ENCODE measurements at regions not wholly inside any gene's neighbourhood (a gene's known extent, or its start where the extent isn't known, plus 50 kb on each side); places are given as distances from the start of the nearest gene placed in this dataset.

DNA sequence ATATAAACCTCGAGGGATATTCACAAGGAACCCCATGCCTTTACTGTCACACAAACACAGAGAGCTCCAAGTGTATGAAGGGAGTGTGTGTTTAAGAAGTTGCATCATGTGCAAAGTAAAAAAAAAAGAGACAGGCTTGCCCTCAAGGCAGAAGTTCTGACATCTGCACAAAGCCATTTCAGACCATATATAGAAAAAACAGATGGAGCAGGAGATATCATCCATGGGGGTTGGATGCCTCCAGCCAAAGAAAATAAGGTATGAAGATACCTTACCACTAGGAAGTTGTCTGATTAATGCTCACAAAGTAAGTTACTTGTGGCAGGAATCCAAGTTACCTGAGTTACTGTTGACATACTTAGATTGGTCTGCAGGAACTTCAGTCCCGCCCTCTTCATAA lies 476.2 kb downstream of the KDM5D start:
- Mint-ChIP-seq H3K4me1 (no peaks in the 10 kb centered on the region), H3K9me3 (no peaks in the 10 kb centered on the region), H3K4me3 (no peak overlapping the region), H3K27ac (no peak overlapping the region), H3K27me3 (no peaks in the 10 kb centered on the region), H3K36me3 (ENCODE audit: low read depth) (no peaks in the 10 kb centered on the region)
- CTCF ChIA-PET, result no interaction called here
- POLR2A ChIA-PET, result no interaction called here
- no peak for DNase-seq

DNA sequence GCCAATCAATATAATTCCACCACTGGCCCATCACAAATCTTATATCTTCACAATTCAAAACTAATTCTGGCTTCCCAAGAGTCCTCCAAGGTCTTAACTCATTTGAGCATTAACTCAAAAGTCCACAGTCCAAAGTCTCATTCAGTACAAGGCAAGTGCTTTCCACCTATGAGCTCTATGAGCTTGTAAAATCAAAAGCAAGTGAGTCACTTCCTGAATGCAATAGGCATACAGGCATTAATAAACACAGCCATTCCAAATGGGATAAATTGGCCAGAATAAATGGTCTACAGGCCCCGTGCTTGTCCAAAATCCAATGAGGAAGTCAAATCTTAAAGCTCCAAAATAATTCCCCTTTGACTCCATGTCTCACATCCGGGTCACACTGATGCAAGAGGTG lies 479.1 kb downstream of the KDM5D start:
- POLR2A ChIA-PET, result no interaction called here
- no peaks in the 10 kb centered on the region for H3K9me3 Mint-ChIP-seq
- H3K4me3 Mint-ChIP-seq, result no peak overlapping the region
- no peaks in the 10 kb centered on the region for H3K27me3 Mint-ChIP-seq
- H3K36me3 Mint-ChIP-seq (ENCODE audit: low read depth), result no peaks in the 10 kb centered on the region
- no peaks in the 10 kb centered on the region for H3K4me1 Mint-ChIP-seq
- CTCF ChIA-PET, result no interaction called here
- H3K27ac Mint-ChIP-seq, result no peak overlapping the region
- no peak for DNase-seq

DNA sequence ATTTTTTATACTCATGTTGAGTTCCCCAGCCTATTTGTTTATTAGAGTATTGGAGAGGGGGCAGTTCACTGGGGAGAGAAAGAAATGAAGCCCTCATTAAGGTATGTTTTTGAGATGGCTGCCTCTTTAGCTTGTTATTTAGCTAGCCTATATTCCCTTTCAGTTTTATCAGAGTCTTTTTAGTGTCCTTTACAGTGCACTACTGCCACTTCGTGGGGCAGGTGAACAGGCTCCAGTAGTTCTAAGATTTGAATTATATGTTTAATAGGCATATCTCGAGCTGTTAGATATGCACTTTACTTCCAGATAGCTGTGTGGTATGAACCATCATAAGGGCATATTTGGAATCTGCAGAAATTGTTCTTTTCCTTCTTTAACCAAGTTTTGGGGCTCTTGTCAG lies 482.2 kb downstream of the KDM5D start:
- CTCF ChIA-PET, result no interaction called here
- H3K27me3 Mint-ChIP-seq, result no peaks in the 10 kb centered on the region
- H3K4me3 Mint-ChIP-seq, result no peak overlapping the region
- no peaks in the 10 kb centered on the region for H3K36me3 Mint-ChIP-seq (ENCODE audit: low read depth)
- POLR2A ChIA-PET, result no interaction called here
- no peaks in the 10 kb centered on the region for H3K9me3 Mint-ChIP-seq
- H3K27ac Mint-ChIP-seq, result no peak overlapping the region
- no peak for DNase-seq
- no peaks in the 10 kb centered on the region for H3K4me1 Mint-ChIP-seq

DNA sequence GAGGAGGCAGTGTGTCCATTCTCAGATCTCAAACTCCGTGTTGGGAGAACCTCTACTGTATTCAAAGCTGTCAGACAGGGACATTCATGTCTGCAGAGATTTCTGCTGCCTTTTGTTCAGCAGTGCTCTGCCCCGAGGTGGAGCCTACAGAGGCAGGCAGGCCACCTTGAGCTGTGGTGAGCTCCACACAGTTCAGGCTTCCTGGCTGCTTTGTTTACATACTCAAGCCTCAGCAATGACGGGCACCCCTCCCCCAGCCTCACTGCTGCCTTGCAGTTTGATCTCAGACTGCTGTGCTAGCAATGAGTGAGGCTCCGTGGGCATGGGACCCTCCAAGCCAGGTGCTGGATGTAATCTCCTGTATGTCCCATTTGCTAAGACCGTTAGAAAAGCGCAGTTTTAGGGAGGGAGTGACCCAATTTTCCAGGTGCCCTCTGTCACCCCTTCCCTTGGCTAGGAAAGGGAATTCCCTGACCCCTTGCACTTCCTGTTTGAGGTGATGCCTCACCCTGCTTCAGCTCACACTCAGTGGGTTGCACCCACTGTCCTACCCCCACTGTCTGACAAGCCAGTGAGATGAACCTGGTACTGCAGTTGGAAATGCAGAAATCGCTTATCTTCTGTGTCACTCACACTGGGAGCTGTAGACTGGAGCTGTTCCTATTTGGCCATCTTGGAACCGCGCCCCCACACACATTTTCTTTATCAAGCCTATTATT lies 458.9 kb upstream of the HSFY2 start:
- peak overlapping the region; percentile 27 for H3K4me3 Mint-ChIP-seq
- peaks cover 3% of the 10 kb centered on the region for H3K36me3 Mint-ChIP-seq (ENCODE audit: low read depth)
- DNase-seq, result peak; percentile 54
- H3K27ac Mint-ChIP-seq, result peak overlapping the region; percentile 76
- POLR2A ChIA-PET, result no interaction called here
- peaks cover 4% of the 10 kb centered on the region for H3K9me3 Mint-ChIP-seq
- H3K27me3 Mint-ChIP-seq, result no peaks in the 10 kb centered on the region
- CTCF ChIA-PET, result no interaction called here
- H3K4me1 Mint-ChIP-seq, result peaks cover 20% of the 10 kb centered on the region

DNA sequence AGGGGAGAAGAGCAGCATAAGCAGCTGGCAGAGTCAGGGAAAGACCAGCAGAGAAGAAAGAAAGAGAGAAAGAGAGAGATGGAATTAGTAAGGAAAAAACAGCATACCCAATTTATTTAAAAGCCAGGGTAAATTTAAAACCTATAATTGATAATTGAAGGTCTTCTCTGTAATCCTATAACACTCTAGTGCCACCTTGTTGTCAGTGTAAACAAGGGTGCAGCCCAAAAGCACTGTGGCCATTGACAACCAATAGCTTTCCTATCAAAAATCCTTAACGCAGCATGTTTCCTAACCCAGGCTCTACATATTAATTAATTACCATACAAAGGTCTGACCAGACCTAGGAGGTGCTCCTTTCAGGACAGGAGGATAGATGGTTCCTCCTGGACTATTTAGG lies 447.2 kb upstream of the HSFY2 start:
- Mint-ChIP-seq H3K9me3 (no peaks in the 10 kb centered on the region), H3K27ac (no peak overlapping the region), H3K36me3 (ENCODE audit: low read depth) (no peaks in the 10 kb centered on the region), H3K4me1 (no peaks in the 10 kb centered on the region), H3K27me3 (no peaks in the 10 kb centered on the region), H3K4me3 (no peak overlapping the region)
- no peak for DNase-seq
- CTCF ChIA-PET, result no interaction called here
- POLR2A ChIA-PET, result no interaction called here

DNA sequence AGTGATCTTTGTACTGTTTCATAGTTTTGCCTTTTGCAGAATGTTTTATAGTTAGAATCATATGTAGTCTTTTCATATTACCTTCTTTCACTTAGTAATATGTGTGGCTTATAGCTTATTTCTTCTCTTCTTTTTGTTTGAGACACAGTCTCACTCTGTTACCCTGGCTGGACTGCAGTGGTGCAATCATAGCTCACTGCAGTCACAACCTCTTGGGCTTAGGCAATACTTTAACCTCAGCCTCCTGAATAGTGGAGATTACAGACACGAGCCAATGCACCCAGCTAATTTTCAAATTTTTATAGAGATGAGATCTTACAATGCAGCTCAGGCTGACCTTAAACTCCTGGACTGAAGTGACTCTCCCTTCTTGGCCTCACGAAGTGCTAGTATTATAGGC lies 435.4 kb upstream of the HSFY2 start:
- no peak overlapping the region for H3K27ac Mint-ChIP-seq

DNA sequence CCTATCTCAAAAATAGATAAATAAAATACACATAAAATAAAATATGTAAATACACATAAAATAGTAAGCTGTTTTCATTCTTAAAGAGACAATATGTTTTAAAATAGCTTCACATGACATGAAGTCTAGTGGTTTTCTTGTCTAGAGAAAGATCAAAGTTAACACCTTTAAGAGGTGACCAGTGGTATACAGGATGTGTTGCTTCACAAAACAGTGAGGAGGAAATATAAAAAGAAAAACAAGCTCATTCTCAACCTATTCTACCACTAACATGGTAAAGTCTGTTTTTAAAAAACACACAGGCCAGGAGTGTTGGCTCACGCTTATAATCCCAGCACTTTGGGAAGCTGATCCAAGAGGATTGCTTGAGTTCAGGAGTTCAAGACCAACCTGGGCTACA lies 433.5 kb upstream of the HSFY2 start:
- no peak for DNase-seq
- H3K4me3 Mint-ChIP-seq, result no peak overlapping the region
- H3K4me1 Mint-ChIP-seq, result no peaks in the 10 kb centered on the region
- no peak overlapping the region for H3K27ac Mint-ChIP-seq
- H3K27me3 Mint-ChIP-seq, result no peaks in the 10 kb centered on the region
- no peaks in the 10 kb centered on the region for H3K9me3 Mint-ChIP-seq
- H3K36me3 Mint-ChIP-seq (ENCODE audit: low read depth), result no peaks in the 10 kb centered on the region
- POLR2A ChIA-PET, result no interaction called here
- CTCF ChIA-PET, result no interaction called here

More for the DNA sequence above, 435.4 kb upstream of the HSFY2 start:
- CTCF ChIA-PET, result no interaction called here
- DNase-seq, result no peak
- Mint-ChIP-seq H3K36me3 (ENCODE audit: low read depth) (no peaks in the 10 kb centered on the region), H3K4me3 (no peak overlapping the region), H3K27me3 (no peaks in the 10 kb centered on the region), H3K4me1 (no peaks in the 10 kb centered on the region), H3K9me3 (no peaks in the 10 kb centered on the region)
- POLR2A ChIA-PET, result no interaction called here

DNA sequence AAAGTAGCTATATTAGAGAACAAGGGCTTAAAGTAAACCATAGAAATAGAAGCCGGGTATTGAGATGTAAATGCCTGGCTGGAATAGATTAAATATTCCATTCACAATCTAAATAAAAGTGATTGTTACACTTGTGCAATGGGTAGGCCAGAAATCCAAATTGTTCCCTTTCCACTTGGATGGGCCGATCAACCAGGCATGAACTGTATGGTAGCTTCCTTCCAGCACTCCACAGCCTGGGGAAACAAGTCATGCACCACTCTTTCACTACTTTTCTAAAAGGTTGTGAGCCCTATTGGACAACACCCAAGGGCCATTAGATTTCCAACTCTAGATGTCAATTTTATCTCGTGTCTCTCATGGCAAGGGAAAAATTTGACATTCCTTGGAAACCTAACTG lies 407.3 kb upstream of the HSFY2 start:
- no peak for DNase-seq
- Mint-ChIP-seq H3K36me3 (ENCODE audit: low read depth) (no peaks in the 10 kb centered on the region), H3K9me3 (peaks cover 13% of the 10 kb centered on the region), H3K27me3 (no peaks in the 10 kb centered on the region), H3K27ac (no peak overlapping the region), H3K4me3 (no peak overlapping the region), H3K4me1 (no peaks in the 10 kb centered on the region)
- ChIA-PET POLR2A (no interaction called here), CTCF (no interaction called here)

DNA sequence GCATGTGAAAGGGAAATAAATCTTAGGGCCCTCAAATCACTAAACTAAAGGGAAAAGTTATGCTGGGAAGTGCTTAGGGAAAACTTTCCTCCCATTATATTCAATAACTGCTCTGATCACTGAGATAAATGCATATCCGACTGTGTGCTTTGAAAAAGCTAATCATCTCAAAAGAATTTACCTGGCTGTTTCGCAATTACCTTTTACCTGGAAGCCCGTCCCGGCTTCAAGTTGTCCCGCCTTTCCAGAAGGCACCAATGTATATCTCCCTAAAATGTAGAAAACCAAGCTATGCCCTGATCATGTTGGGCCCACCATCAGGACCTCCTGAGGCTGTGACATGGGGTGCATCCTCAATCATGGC lies 394.6 kb upstream of the HSFY2 start:
- ChIA-PET CTCF (no interaction called here), POLR2A (no interaction called here)
- no peak overlapping the region for H3K4me3 Mint-ChIP-seq
- no peaks in the 10 kb centered on the region for H3K4me1 Mint-ChIP-seq
- no peaks in the 10 kb centered on the region for H3K9me3 Mint-ChIP-seq
- no peak overlapping the region for H3K27ac Mint-ChIP-seq
- H3K27me3 Mint-ChIP-seq, result no peaks in the 10 kb centered on the region
- DNase-seq, result no peak
- H3K36me3 Mint-ChIP-seq (ENCODE audit: low read depth), result no peaks in the 10 kb centered on the region

DNA sequence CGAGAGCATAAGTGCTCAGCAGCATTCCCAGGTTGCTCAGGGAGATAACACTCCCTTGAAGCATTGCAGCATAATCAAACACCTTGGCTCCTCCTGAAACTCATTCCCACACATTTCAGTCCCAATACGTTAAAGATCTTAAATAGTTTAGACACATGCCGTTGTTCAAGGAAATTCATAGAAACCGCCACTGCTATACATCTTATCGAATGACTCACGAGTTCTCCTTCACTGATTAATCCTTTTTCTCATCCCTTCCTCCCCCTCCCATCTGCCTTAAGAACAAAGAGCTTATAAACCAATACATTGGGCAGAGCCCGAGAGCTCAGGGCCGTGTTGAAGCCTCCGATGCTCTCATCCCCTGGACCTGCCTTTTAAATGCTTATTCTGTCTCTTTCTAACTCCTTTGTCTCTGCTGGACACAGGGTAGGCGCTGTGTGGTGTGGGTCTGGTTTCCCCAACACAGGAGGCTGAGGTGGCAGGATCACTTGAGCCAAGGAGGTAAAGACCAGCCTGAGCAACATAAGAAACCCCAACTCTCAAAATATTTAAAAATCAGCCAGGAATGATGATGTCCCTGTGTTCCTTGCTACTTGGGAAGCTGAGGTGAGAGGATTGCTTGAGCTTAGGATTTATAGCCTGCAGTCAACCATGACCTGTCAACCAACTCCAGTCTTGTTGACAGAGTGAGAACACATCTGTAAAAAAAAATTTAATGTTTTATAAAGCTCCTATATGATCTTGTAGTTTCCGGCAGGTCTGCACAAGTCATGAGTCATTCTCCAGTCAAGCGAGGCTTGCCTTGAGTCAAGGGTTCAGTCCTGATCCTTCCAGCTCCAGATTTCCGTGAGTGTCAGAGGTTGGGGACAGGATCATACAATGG lies 394.0 kb upstream of the HSFY2 start:
- Mint-ChIP-seq H3K27me3 (no peaks in the 10 kb centered on the region), H3K9me3 (no peaks in the 10 kb centered on the region), H3K4me3 (no peak overlapping the region), H3K36me3 (ENCODE audit: low read depth) (no peaks in the 10 kb centered on the region), H3K27ac (no peak overlapping the region), H3K4me1 (no peaks in the 10 kb centered on the region)
- ChIA-PET CTCF (no interaction called here), POLR2A (no interaction called here)
- no peak for DNase-seq

DNA sequence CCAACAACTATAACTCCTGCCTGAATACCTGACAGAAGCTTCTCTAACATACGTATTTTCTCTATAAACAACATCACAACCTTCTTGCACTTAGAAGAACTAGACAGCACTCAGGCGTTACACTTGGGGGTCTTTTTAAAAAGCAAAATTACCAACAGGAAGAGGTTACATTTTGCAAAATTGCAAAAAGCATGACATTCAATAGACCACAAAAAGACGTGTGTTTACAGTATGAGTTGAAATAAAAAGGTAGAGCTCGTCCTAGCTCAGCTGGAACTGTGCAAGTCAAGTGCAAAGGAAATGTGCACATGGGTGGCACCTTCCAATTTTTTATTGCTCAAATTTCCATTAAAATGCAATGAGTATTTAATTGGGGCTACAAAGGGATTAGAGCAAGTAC lies 375.2 kb upstream of the HSFY2 start:
- ChIA-PET POLR2A (no interaction called here), CTCF (no interaction called here)
- no peaks in the 10 kb centered on the region for H3K27me3 Mint-ChIP-seq
- DNase-seq, result no peak
- no peaks in the 10 kb centered on the region for H3K4me1 Mint-ChIP-seq
- H3K4me3 Mint-ChIP-seq, result no peak overlapping the region
- H3K36me3 Mint-ChIP-seq (ENCODE audit: low read depth), result no peaks in the 10 kb centered on the region
- no peak overlapping the region for H3K27ac Mint-ChIP-seq
- no peaks in the 10 kb centered on the region for H3K9me3 Mint-ChIP-seq

DNA sequence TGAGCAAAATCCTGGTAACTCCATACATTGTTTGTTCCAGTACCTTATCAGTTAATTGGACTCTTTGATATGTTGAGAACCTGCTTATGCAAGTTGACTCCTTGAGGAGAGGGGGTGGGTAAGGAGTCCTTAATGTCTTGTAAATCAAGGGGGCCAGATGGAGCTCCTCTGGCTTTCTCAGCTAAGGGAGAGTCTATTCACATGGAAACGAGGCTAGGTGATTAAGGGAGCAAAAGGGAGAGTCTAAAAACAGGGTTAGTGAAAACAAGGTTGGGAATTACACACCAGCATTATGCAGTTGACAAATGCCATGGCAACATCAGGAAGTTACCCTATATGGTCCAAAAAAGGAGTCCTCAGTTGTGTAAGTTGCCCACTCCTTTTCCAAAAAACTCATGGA lies 372.8 kb upstream of the HSFY2 start:
- H3K36me3 Mint-ChIP-seq (ENCODE audit: low read depth), result no peaks in the 10 kb centered on the region
- H3K9me3 Mint-ChIP-seq, result no peaks in the 10 kb centered on the region
- ChIA-PET POLR2A (no interaction called here), CTCF (no interaction called here)
- H3K4me3 Mint-ChIP-seq, result no peak overlapping the region
- no peaks in the 10 kb centered on the region for H3K27me3 Mint-ChIP-seq
- no peak for DNase-seq
- H3K27ac Mint-ChIP-seq, result no peak overlapping the region
- no peaks in the 10 kb centered on the region for H3K4me1 Mint-ChIP-seq

DNA sequence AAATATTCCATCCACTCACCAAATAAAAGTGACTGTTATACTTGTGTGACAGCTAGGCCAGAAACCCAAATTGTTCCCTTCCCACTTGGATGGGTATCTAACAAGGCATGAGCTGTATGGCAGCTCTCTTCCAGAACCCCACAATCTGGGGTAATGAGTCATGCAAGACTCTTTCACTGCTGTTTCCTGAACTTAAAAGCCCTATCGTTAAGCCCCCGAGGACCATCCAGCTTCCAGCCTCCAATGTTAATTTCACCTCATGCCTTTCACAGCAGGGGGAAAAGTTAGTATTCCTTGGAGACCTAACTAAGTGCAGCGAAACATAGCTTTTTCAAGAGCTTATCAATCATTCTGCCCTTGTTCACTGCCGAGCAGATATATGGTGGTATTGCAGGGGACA lies 368.6 kb upstream of the HSFY2 start:
- POLR2A ChIA-PET, result interaction anchor here (0.5 to 0.6 kb wide), 2 partner anchors 140 to 264 kb away, joined by 3 read pairs; no protein-coding TSS in a partner anchor
- Mint-ChIP-seq H3K4me1 (no peaks in the 10 kb centered on the region), H3K36me3 (ENCODE audit: low read depth) (no peaks in the 10 kb centered on the region), H3K4me3 (no peak overlapping the region), H3K27me3 (peaks cover 2% of the 10 kb centered on the region), H3K27ac (no peak overlapping the region), H3K9me3 (no peaks in the 10 kb centered on the region)
- CTCF ChIA-PET, result no interaction called here
- DNase-seq, result no peak

Data from activated CD4-positive, alpha-beta T cell treated with anti-CD3 and anti-CD28 coated beads, Interleukin-2, amount 10 ng/mL, durations not matched to agents 7 days and 5 days (primary cell).